ENCODE measurements at regions not wholly inside any gene's neighbourhood (a gene's known extent, or its start where the extent isn't known, plus 50 kb on each side); places are given as distances from the start of the nearest gene placed in this dataset.

DNA sequence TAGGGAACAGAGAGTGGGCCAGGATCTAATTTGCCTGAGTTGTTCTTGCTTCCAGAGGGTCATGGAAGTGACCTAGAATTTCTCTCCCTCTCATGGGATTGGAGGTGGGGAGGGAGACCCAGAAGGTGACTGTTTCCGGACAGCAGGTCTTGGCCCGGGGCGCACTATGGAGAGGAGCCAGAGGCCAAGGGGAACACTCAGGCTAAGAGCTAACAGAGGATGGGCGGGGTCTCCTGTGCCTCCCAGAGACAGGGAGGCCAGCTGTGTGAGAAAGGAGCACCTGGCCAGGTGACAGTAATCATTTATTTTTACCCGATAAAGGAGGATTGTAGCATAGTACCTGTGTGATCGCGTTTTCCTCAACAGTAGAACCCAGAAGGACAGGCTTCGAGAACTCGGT is 50.9 kb upstream of the ANKH start:
- TF ChIP-seq POLR2A (IDR thresholded peaks at IDR 0.05) = no peak
- TF ChIP-seq CTCF (IDR thresholded peaks at IDR 0.05) = no peak
